ENCODE measurements at regions not wholly inside any gene's neighbourhood (a gene's known extent, or its start where the extent isn't known, plus 50 kb on each side); places are given as distances from the start of the nearest gene placed in this dataset.
"Not testable (repeated sequence)": the region's sequence is repeated elsewhere in the genome, so short reads cannot be mapped to it uniquely, and the experiment has no call there.

- no peak for TF ChIP-seq CTCF (conservative IDR thresholded peaks at IDR 0.05; ENCODE audit: low read depth)
- no peak for DNase-seq (ENCODE audit: low spot score)
- POLR2A ChIA-PET (ENCODE audit: low non-redundant PET), result no interaction called here
- CTCF ChIA-PET, result no interaction called here
- H3K27ac ChIP-seq, result no peak overlapping the region
Observed at GRCh38 chr1:118395430-118395991, 210.5 kb upstream of the SPAG17 start.

- CTCF ChIA-PET, result interaction anchor here (1.0 kb wide), 1 partner anchor 172 kb away, joined by 4 read pairs; no protein-coding TSS in a partner anchor
Observed at GRCh38 chr1:118390955-118391354, 205.9 kb upstream of the SPAG17 start.

GRCh38 chr1:118388301-118388959 lies 203.4 kb upstream of the SPAG17 start:
- no peak overlapping the region for H3K27ac ChIP-seq
- no peak for DNase-seq (ENCODE audit: low spot score)
- no peak for TF ChIP-seq CTCF (conservative IDR thresholded peaks at IDR 0.05; ENCODE audit: low read depth)
- CTCF ChIA-PET, result no interaction called here
- POLR2A ChIA-PET (ENCODE audit: low non-redundant PET), result no interaction called here

More at GRCh38 chr1:118390955-118391354, 205.9 kb upstream of the SPAG17 start:
- DNase-seq (ENCODE audit: low spot score), result no peak
- no peak for TF ChIP-seq CTCF (conservative IDR thresholded peaks at IDR 0.05; ENCODE audit: low read depth)
- POLR2A ChIA-PET (ENCODE audit: low non-redundant PET), result no interaction called here
- H3K27ac ChIP-seq, result no peak overlapping the region

GRCh38 chr1:118381197-118381869 lies 196.3 kb upstream of the SPAG17 start:
- DNase-seq (ENCODE audit: low spot score), result no peak
- ChIA-PET CTCF (no interaction called here), POLR2A (ENCODE audit: low non-redundant PET) (no interaction called here)
- no peak for TF ChIP-seq CTCF (conservative IDR thresholded peaks at IDR 0.05; ENCODE audit: low read depth)
- no peak overlapping the region for H3K27ac ChIP-seq

- H3K27ac ChIP-seq; POLR2A ChIA-PET (ENCODE audit: low non-redundant PET); CTCF ChIA-PET; DNase-seq (ENCODE audit: low spot score): not testable (repeated sequence)
Observed at GRCh38 chr1:118377183-118377582, 192.2 kb upstream of the SPAG17 start.

GRCh38 chr1:118371612-118372011 lies 186.6 kb upstream of the SPAG17 start:
- POLR2A ChIA-PET (ENCODE audit: low non-redundant PET), result no interaction called here
- H3K27ac ChIP-seq, result no peak overlapping the region
- no peak for DNase-seq (ENCODE audit: low spot score)
- CTCF ChIA-PET, result interaction anchor here (0.6 kb wide), 1 partner anchor 675 kb away, joined by 3 read pairs; no protein-coding TSS in a partner anchor
- no peak for TF ChIP-seq CTCF (conservative IDR thresholded peaks at IDR 0.05; ENCODE audit: low read depth)

- ChIA-PET POLR2A (ENCODE audit: low non-redundant PET) (no interaction called here), CTCF (no interaction called here)
- TF ChIP-seq CTCF (conservative IDR thresholded peaks at IDR 0.05; ENCODE audit: low read depth), result no peak
- H3K27ac ChIP-seq, result no peak overlapping the region
- no peak for DNase-seq (ENCODE audit: low spot score)
Observed at GRCh38 chr1:118370861-118371260, 185.8 kb upstream of the SPAG17 start.
